ENCODE measurements at regions not wholly inside any gene's neighbourhood (a gene's known extent, or its start where the extent isn't known, plus 50 kb on each side); places are given as distances from the start of the nearest gene placed in this dataset.
A peak's percentile ranks its signal among the peaks of the same experiment; 100 is the strongest.

DNA sequence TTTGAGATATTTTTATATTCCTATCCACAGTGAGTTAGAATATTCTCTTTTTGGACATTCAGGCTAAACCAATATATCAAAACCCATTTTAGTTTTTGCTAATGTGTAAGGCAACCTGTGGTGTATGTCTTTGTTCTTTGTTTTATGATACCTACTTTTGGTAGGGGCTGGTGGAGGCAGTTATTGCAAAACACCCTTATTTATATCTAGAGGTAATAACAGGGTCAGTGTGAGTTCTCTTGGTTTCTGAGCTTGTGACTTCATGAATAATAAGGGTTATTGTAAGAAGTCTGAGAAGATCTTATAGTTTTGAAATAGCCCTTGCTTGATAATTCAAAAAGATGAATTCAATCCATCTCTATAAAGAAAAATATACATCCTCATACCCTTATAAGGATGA is 235.1 kb upstream of the LRIG3 start:
- Mint-ChIP-seq H3K27ac (no peak overlapping the region), H3K4me3 (no peak overlapping the region), H3K27me3 (ENCODE audit: insufficient read depth) (no peaks in the 10 kb centered on the region), H3K9me3 (peaks cover 13% of the 10 kb centered on the region), H3K36me3 (ENCODE audit: low read depth) (no peaks in the 10 kb centered on the region), H3K4me1 (peaks cover 11% of the 10 kb centered on the region)
- Histone ChIP-seq H3K9ac (ENCODE audit: extremely low read depth, low read length, poor library complexity, severe bottlenecking) (no peak overlapping the region), H3K4me3 (ENCODE audit: low read length) (no peak overlapping the region), H3K36me3 (ENCODE audit: control insufficient read depth, insufficient read depth, low read length) (no peaks in the 10 kb centered on the region), H3K4me1 (ENCODE audit: control insufficient read depth, insufficient read depth, low read length) (peaks cover 2% of the 10 kb centered on the region), H3K27me3 (ENCODE audit: control insufficient read depth, insufficient read depth, low read length, poor library complexity, severe bottlenecking) (no peaks in the 10 kb centered on the region), H3K9me3 (ENCODE audit: control insufficient read depth, low read length) (peaks cover 54% of the 10 kb centered on the region), H3K27ac (ENCODE audit: low read depth, low read length) (no peak overlapping the region)
- DNase-seq: no peak
- TF ChIP-seq CTCF (conservative IDR thresholded peaks at IDR 0.05): no peak

GRCh38 chr12:59151243-59151642 is 230.9 kb upstream of the LRIG3 start:
- H3K4me3 Mint-ChIP-seq: no peak overlapping the region
- Histone ChIP-seq H3K4me1 (ENCODE audit: control insufficient read depth, insufficient read depth, low read length) (peaks cover 3% of the 10 kb centered on the region), H3K27ac (ENCODE audit: low read depth, low read length) (no peak overlapping the region), H3K4me3 (ENCODE audit: low read length) (no peak overlapping the region), H3K9ac (ENCODE audit: extremely low read depth, low read length, poor library complexity, severe bottlenecking) (no peak overlapping the region), H3K36me3 (ENCODE audit: control insufficient read depth, insufficient read depth, low read length) (no peaks in the 10 kb centered on the region), H3K9me3 (ENCODE audit: control insufficient read depth, low read length) (peaks cover 36% of the 10 kb centered on the region), H3K27me3 (ENCODE audit: control insufficient read depth, insufficient read depth, low read length, poor library complexity, severe bottlenecking) (no peaks in the 10 kb centered on the region)
- no peak for DNase-seq
- H3K36me3 Mint-ChIP-seq (ENCODE audit: low read depth): peaks cover 3% of the 10 kb centered on the region
- H3K4me1 Mint-ChIP-seq: peaks cover 18% of the 10 kb centered on the region
- peaks cover 16% of the 10 kb centered on the region for H3K9me3 Mint-ChIP-seq
- no peak overlapping the region for H3K27ac Mint-ChIP-seq
- TF ChIP-seq CTCF (conservative IDR thresholded peaks at IDR 0.05): no peak
- no peaks in the 10 kb centered on the region for H3K27me3 Mint-ChIP-seq (ENCODE audit: insufficient read depth)

DNA sequence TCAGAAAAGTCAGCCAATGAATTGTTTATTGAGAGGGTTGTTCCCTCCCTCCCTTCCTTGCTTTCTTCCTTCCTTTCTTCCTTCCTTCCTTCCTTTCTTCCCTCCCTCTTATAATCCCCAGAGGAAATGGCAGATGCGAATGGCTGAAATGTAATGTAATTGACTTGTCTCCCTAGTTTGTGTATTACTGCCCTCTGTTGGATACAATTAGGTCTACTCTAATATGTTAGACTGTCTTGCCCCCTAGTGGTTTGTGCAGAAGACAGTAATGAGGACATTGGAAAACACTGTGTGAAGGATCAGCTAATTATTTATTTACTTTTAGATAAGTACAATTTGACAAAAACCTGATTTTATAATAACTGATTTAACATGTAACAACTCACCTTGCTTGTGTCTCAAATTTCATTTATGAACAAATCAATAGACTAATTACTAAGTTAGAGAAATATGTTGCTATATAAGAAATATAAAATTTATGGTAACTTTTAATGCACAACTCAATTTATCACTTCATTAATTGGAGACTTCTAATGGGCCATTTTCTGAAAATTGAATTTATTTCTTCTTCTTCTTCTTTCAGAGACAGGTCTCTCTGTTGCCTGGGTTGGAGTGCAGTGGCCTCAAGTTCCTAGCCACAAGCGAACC is 229.8 kb upstream of the LRIG3 start:
- no peaks in the 10 kb centered on the region for H3K27me3 ChIP-seq (ENCODE audit: control insufficient read depth, insufficient read depth, low read length, poor library complexity, severe bottlenecking)
- H3K27ac Mint-ChIP-seq: no peak overlapping the region
- no peak overlapping the region for H3K4me3 ChIP-seq (ENCODE audit: low read length)
- peaks cover 18% of the 10 kb centered on the region for H3K4me1 Mint-ChIP-seq
- WGBS, 2 experiments (ENCODE audit: insufficient coverage in 1 of 2, insufficient read length in 1 of 2): 56% methylated on average over 2 of the region's 2 CpGs; no CpG with 5 or more reads in 1 of the 2 experiments
- peak; percentile 52 for DNase-seq
- no peak overlapping the region for H3K27ac ChIP-seq (ENCODE audit: low read depth, low read length)
- H3K36me3 ChIP-seq (ENCODE audit: control insufficient read depth, insufficient read depth, low read length): no peaks in the 10 kb centered on the region
- peak; percentile 100 for TF ChIP-seq CTCF (conservative IDR thresholded peaks at IDR 0.05)
- peaks cover 3% of the 10 kb centered on the region for H3K36me3 Mint-ChIP-seq (ENCODE audit: low read depth)
- peaks cover 11% of the 10 kb centered on the region for H3K9me3 Mint-ChIP-seq
- no peak overlapping the region for H3K9ac ChIP-seq (ENCODE audit: extremely low read depth, low read length, poor library complexity, severe bottlenecking)
- H3K4me1 ChIP-seq (ENCODE audit: control insufficient read depth, insufficient read depth, low read length): peaks cover 3% of the 10 kb centered on the region
- no peaks in the 10 kb centered on the region for H3K27me3 Mint-ChIP-seq (ENCODE audit: insufficient read depth)
- no peak overlapping the region for H3K4me3 Mint-ChIP-seq
- peaks cover 29% of the 10 kb centered on the region for H3K9me3 ChIP-seq (ENCODE audit: control insufficient read depth, low read length)

Data from endodermal cell (in vitro differentiated cells).